ENCODE measurements at regions not wholly inside any gene's neighbourhood (a gene's known extent, or its start where the extent isn't known, plus 50 kb on each side); places are given as distances from the start of the nearest gene placed in this dataset.

DNA sequence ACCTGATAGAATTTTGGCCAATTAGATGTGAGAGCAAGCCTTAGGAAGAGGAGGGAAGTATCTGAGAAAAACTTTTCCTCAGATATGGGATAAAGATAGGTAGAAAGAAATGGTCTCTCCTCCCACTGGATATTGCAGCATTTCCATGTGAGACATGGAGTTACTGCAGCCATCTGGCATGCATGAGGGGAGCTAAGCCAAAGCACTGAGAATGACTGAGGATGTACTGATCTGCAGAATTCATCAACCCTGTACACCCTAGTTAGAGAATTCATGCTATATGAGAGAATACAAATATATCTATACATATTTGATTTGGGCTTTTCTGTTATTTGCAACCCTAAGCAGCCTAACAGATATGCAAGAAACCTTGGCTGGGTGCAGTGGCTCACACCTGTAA is 52.5 kb upstream of the RPL34 start:
- no peak overlapping the region for H3K4me3 ChIP-seq (ENCODE audit: low read depth, low read length)
- H3K27me3 ChIP-seq (ENCODE audit: insufficient read depth, low read length), result peaks cover 22% of the 10 kb centered on the region; the same call in 1 of the 2 replicates
- H3K4me1 ChIP-seq (ENCODE audit: control insufficient read depth, insufficient read depth, low read length, unreplicated experiment), result no peaks in the 10 kb centered on the region
- no peaks in the 10 kb centered on the region for H3K36me3 ChIP-seq (ENCODE audit: insufficient read depth, low read length)
- H2AFZ ChIP-seq (ENCODE audit: low read length, unreplicated experiment), result no peak overlapping the region
- H3K79me2 ChIP-seq (ENCODE audit: control insufficient read depth, insufficient read depth, low read length, unreplicated experiment), result no peaks in the 10 kb centered on the region
- H3K27ac ChIP-seq (ENCODE audit: low read depth, low read length), result no peak overlapping the region

DNA sequence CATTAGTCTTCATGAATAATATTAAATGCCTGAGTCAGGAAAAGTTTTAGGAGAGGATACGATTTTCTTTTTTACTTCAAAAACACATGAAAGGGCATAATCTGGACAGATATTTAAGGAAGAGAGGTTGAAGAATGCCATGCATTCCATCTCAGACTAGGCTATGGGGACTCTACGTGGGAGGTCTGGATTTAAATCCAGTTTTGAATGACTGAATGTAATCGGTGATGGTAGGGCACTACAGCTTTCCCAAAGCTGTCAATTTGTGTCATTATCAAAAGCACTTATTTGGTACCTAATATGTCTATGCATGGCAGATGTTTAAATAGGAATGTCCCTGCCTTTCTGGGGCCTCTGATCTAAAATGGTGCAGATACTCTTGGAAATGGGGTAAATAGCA is 59.3 kb upstream of the RPL34 start:
- no peak overlapping the region for H2AFZ ChIP-seq (ENCODE audit: low read length, unreplicated experiment)
- H3K4me3 ChIP-seq (ENCODE audit: low read depth, low read length), result no peak overlapping the region
- H3K36me3 ChIP-seq (ENCODE audit: insufficient read depth, low read length), result no peaks in the 10 kb centered on the region
- H3K27me3 ChIP-seq (ENCODE audit: insufficient read depth, low read length), result peaks cover 6% of the 10 kb centered on the region; the same call in 1 of the 2 replicates
- H3K27ac ChIP-seq (ENCODE audit: low read depth, low read length), result no peak overlapping the region
- no peaks in the 10 kb centered on the region for H3K79me2 ChIP-seq (ENCODE audit: control insufficient read depth, insufficient read depth, low read length, unreplicated experiment)
- no peaks in the 10 kb centered on the region for H3K4me1 ChIP-seq (ENCODE audit: control insufficient read depth, insufficient read depth, low read length, unreplicated experiment)

DNA sequence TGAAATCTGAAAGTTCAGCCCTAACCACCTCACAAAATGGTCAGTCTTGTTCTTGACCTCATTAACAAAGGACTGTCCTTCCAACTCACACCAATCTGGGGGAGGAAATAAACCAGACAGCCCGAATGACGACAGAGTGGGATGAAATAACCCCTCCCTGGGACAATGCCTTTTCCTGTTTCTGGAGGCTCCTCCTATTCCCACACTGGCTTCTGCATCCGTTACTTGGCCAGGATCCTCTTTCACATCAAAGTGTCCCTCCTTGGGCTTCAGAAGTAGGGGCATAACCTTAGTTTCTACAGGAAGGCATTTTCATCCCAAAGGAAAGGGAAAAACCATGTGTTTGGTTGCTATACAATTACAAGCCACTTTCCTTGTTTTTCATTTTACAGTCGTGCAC is 59.8 kb upstream of the RPL34 start:
- Histone ChIP-seq H3K79me2 (ENCODE audit: control insufficient read depth, insufficient read depth, low read length, unreplicated experiment) (no peaks in the 10 kb centered on the region), H3K27me3 (ENCODE audit: insufficient read depth, low read length) (peaks cover 11% of the 10 kb centered on the region; the same call in 1 of the 2 replicates), H3K4me1 (ENCODE audit: control insufficient read depth, insufficient read depth, low read length, unreplicated experiment) (no peaks in the 10 kb centered on the region), H3K4me3 (ENCODE audit: low read depth, low read length) (no peak overlapping the region), H2AFZ (ENCODE audit: low read length, unreplicated experiment) (peak overlapping the region; percentile 22), H3K36me3 (ENCODE audit: insufficient read depth, low read length) (no peaks in the 10 kb centered on the region), H3K27ac (ENCODE audit: low read depth, low read length) (no peak overlapping the region)

DNA sequence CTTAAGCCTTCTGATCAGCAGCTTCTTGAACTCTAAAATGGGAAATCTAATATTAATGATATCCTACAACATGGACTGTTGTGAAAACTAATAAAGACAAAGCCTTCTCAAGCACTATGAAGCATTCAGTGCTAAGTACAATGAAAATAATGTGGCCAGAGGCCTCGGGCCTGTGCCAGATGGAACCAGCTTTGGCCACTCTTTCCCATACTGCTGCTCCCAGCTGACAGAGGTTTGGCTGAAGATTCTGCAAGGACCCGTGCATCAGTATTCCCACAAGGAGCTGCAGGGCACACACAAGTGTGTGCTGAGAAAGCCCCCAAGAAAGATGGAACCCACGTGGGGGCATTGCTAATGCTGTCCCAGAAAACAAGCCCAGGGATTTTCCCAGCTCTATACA is 60.5 kb upstream of the RPL34 start:
- H3K4me3 ChIP-seq (ENCODE audit: low read depth, low read length), result no peak overlapping the region
- no peaks in the 10 kb centered on the region for H3K4me1 ChIP-seq (ENCODE audit: control insufficient read depth, insufficient read depth, low read length, unreplicated experiment)
- no peak overlapping the region for H3K27ac ChIP-seq (ENCODE audit: low read depth, low read length)

DNA sequence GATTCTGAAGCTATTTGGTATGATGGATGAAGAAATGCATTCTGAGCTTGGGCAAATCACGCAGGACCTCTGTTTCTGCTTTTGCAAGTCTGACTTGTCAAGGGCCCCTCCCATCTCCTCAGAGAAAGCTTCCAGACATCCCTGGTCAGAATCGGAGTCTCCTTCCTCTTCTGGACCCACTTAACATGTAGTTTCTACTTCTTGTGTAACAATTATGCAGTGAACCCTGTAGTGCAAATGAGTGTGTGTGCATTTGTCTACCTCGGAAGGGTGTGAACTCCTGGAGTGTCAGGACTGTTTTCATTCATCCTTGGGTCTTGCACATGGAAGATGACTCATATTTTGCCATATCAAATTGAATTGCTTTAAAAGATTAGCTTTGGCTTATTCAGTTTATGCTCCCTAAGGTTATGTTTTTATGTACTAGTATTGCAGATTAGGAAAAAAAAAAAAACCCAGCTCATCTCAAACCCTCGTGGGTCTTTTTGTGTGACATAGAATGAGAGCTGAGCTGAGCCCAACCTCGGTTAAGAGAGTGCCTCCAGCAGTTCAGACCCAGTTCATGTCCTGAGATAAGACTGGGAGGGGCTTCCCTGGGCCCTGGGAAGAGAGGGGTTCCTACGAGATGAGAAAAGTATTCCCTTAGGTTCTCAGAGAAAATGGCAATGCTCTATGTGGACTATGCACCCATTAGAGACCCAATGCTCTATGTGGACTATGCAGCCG is 61.1 kb upstream of the RPL34 start:
- no peaks in the 10 kb centered on the region for H3K79me2 ChIP-seq (ENCODE audit: control insufficient read depth, insufficient read depth, low read length, unreplicated experiment)
- H2AFZ ChIP-seq (ENCODE audit: low read length, unreplicated experiment), result no peak overlapping the region
- no peak overlapping the region for H3K27ac ChIP-seq (ENCODE audit: low read depth, low read length)
- no peaks in the 10 kb centered on the region for H3K36me3 ChIP-seq (ENCODE audit: insufficient read depth, low read length)
- H3K4me3 ChIP-seq (ENCODE audit: low read depth, low read length), result no peak overlapping the region
- no peaks in the 10 kb centered on the region for H3K4me1 ChIP-seq (ENCODE audit: control insufficient read depth, insufficient read depth, low read length, unreplicated experiment)
- peaks cover 20% of the 10 kb centered on the region for H3K27me3 ChIP-seq (ENCODE audit: insufficient read depth, low read length)

More for the DNA sequence above, 60.5 kb upstream of the RPL34 start:
- H3K27me3 ChIP-seq (ENCODE audit: insufficient read depth, low read length), result peaks cover 14% of the 10 kb centered on the region
- no peak overlapping the region for H2AFZ ChIP-seq (ENCODE audit: low read length, unreplicated experiment)
- H3K36me3 ChIP-seq (ENCODE audit: insufficient read depth, low read length), result no peaks in the 10 kb centered on the region
- H3K79me2 ChIP-seq (ENCODE audit: control insufficient read depth, insufficient read depth, low read length, unreplicated experiment), result no peaks in the 10 kb centered on the region

DNA sequence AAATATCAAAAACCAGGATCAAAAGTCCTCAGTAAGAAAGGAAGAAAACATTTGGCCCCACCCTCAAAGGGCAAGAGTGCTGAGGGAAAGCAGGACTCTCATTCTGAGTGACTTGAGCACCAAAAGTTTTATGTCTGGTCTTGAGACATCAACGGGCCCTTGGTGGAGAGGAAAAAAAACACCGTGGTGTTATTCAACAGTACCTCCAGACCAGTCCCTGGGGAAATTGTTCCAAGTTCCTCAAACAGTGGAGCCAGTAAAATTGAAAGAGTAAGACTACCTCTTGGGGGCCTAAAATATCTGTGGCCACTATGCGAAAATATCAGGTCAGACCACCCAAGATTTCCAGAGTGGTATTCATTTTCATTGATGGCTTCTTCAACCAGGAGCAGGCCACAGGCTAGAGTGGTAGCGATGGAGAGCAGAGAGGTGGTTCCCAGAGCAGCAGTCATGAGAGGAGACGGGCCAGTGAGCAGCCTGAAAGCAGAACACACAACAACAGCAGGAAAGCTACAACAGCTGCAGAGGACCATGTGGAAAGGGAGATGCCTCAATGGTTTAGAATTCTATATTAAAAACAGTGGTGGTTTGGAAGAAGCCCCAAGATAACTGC is 63.7 kb upstream of the RPL34 start:
- Histone ChIP-seq H3K4me3 (ENCODE audit: low read depth, low read length) (no peak overlapping the region), H3K27ac (ENCODE audit: low read depth, low read length) (no peak overlapping the region), H2AFZ (ENCODE audit: low read length, unreplicated experiment) (no peak overlapping the region), H3K27me3 (ENCODE audit: insufficient read depth, low read length) (peaks cover 27% of the 10 kb centered on the region), H3K36me3 (ENCODE audit: insufficient read depth, low read length) (no peaks in the 10 kb centered on the region), H3K79me2 (ENCODE audit: control insufficient read depth, insufficient read depth, low read length, unreplicated experiment) (no peaks in the 10 kb centered on the region), H3K4me1 (ENCODE audit: control insufficient read depth, insufficient read depth, low read length, unreplicated experiment) (no peaks in the 10 kb centered on the region)

DNA sequence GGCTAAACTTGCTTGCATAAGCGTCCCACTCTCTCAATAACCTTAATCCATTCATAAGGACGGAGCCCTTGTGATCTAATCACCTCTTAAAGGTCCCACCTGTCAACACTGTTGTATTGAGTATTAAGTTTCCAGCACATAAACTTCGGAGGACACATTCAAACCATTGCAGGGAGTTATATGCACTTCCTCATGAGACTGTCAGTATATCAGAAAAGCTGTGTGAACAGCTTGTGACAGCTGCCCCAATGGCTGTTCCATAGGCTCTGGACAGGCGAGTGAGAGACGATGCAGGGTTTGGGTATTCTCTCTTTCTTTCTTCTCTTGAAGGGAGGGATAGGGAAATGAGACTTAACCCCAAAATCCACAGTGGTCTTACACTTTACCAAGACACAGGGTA is 64.2 kb upstream of the RPL34 start:
- no peaks in the 10 kb centered on the region for H3K79me2 ChIP-seq (ENCODE audit: control insufficient read depth, insufficient read depth, low read length, unreplicated experiment)
- H3K4me3 ChIP-seq (ENCODE audit: low read depth, low read length), result no peak overlapping the region
- H3K27ac ChIP-seq (ENCODE audit: low read depth, low read length), result no peak overlapping the region
- peaks cover 27% of the 10 kb centered on the region for H3K27me3 ChIP-seq (ENCODE audit: insufficient read depth, low read length)
- no peaks in the 10 kb centered on the region for H3K36me3 ChIP-seq (ENCODE audit: insufficient read depth, low read length)
- H3K4me1 ChIP-seq (ENCODE audit: control insufficient read depth, insufficient read depth, low read length, unreplicated experiment), result no peaks in the 10 kb centered on the region
- no peak overlapping the region for H2AFZ ChIP-seq (ENCODE audit: low read length, unreplicated experiment)

DNA sequence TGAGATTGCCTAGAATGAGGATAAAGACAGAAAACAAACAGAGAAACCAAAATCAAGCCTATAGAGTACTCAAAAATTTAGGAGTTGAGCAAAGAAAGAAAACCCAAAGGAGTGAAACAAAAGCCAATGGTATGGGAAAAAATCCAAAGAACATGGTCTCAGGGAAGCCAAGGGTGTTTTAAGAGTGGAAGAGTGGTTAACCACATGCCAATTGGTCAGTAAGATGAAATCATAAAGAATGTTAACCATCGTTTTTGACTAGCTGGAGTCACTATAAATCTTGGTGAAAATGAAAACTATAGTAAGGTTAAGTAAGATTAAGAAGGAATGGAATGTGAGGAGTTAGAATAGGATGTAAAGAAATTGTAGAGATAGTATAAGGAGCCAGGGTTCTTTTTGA is 64.7 kb upstream of the RPL34 start:
- Histone ChIP-seq H3K27ac (ENCODE audit: low read depth, low read length) (no peak overlapping the region), H3K27me3 (ENCODE audit: insufficient read depth, low read length) (peaks cover 27% of the 10 kb centered on the region), H3K4me1 (ENCODE audit: control insufficient read depth, insufficient read depth, low read length, unreplicated experiment) (no peaks in the 10 kb centered on the region), H2AFZ (ENCODE audit: low read length, unreplicated experiment) (no peak overlapping the region), H3K4me3 (ENCODE audit: low read depth, low read length) (no peak overlapping the region), H3K36me3 (ENCODE audit: insufficient read depth, low read length) (no peaks in the 10 kb centered on the region), H3K79me2 (ENCODE audit: control insufficient read depth, insufficient read depth, low read length, unreplicated experiment) (no peaks in the 10 kb centered on the region)

DNA sequence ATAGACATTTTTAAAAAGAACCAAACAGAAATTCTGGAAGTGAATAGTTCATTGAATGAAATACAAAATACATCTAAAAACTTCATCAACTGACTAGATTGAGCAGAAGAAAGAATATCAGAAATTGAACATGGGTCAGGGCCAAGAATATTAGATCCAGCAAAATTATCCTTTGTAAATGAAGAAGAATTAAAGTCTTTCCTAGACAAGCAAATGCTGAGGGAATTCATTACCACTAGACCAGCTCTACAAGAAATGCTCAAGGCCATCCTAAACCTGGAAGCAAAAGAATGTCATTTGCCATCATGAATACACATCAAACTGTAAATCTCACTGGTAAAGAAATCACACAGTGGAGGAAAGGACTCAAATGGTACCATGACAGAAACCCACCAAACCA is 72.7 kb upstream of the RPL34 start:
- Histone ChIP-seq H3K36me3 (ENCODE audit: insufficient read depth, low read length) (no peaks in the 10 kb centered on the region), H3K4me1 (ENCODE audit: control insufficient read depth, insufficient read depth, low read length, unreplicated experiment) (no peaks in the 10 kb centered on the region), H2AFZ (ENCODE audit: low read length, unreplicated experiment) (no peak overlapping the region), H3K79me2 (ENCODE audit: control insufficient read depth, insufficient read depth, low read length, unreplicated experiment) (no peaks in the 10 kb centered on the region), H3K27me3 (ENCODE audit: insufficient read depth, low read length) (no peaks in the 10 kb centered on the region; the same call in 1 of the 2 replicates), H3K27ac (ENCODE audit: low read depth, low read length) (no peak overlapping the region), H3K4me3 (ENCODE audit: low read depth, low read length) (no peak overlapping the region)

DNA sequence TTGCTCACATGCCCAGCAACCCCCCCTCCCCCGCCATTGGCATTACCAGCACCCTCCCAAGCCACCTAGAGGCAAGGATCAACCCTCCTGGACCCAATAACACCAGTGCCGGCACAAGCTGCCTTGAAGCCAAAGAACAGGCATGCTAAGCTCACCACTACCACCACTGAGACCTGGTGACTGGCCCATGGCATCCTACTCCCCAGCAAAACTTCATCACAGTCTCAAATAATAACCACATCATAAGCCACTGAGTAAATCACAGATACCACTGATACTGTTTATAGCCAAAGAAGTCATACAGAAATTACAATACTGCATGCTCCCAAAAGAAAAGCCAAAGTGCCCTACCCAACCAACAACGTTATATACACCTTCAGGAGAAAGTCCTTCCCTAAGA is 73.6 kb upstream of the RPL34 start:
- Histone ChIP-seq H3K4me1 (ENCODE audit: control insufficient read depth, insufficient read depth, low read length, unreplicated experiment) (no peaks in the 10 kb centered on the region), H2AFZ (ENCODE audit: low read length, unreplicated experiment) (no peak overlapping the region), H3K36me3 (ENCODE audit: insufficient read depth, low read length) (no peaks in the 10 kb centered on the region), H3K27me3 (ENCODE audit: insufficient read depth, low read length) (no peaks in the 10 kb centered on the region), H3K79me2 (ENCODE audit: control insufficient read depth, insufficient read depth, low read length, unreplicated experiment) (no peaks in the 10 kb centered on the region), H3K4me3 (ENCODE audit: low read depth, low read length) (no peak overlapping the region), H3K27ac (ENCODE audit: low read depth, low read length) (no peak overlapping the region)

DNA sequence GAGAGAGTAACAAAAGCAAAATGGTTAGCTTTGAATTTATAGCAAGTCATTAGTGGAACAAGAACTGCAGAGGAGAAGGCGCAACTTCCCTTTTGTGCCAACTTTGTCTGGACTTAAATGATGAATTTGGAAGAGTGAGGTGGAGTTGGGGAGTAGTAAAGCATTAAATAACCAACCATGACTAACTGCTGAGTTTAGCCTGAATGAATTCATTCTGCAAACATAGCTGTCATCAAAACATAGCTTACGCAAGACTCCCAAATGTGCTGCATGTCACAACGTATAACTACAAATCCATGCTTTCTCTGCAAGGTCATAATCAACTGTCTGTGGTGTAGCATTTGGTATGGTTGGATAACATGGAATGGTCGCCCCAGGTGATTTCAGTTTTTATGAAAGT is 75.9 kb upstream of the RPL34 start:
- no peaks in the 10 kb centered on the region for H3K79me2 ChIP-seq (ENCODE audit: control insufficient read depth, insufficient read depth, low read length, unreplicated experiment)
- no peaks in the 10 kb centered on the region for H3K27me3 ChIP-seq (ENCODE audit: insufficient read depth, low read length)
- no peaks in the 10 kb centered on the region for H3K36me3 ChIP-seq (ENCODE audit: insufficient read depth, low read length)
- H3K27ac ChIP-seq (ENCODE audit: low read depth, low read length), result no peak overlapping the region
- H2AFZ ChIP-seq (ENCODE audit: low read length, unreplicated experiment), result no peak overlapping the region
- no peaks in the 10 kb centered on the region for H3K4me1 ChIP-seq (ENCODE audit: control insufficient read depth, insufficient read depth, low read length, unreplicated experiment)
- H3K4me3 ChIP-seq (ENCODE audit: low read depth, low read length), result no peak overlapping the region

Measured in ACC112 (cell line).